Activated CD8-positive, alpha-beta memory T cell treated with anti-CD3 and anti-CD28 coated beads, Interleukin-2, amount 50 U/mL, for 24 hours (primary cell): ENCODE measurements at regions not wholly inside any gene's neighbourhood (a gene's known extent, or its start where the extent isn't known, plus 50 kb on each side); places are given as distances from the start of the nearest gene placed in this dataset.

Experiments
- DNase-seq: peaks from one replicate; pipeline ENCODE4 v3.0.0-alpha.2; 2020; ENCODE audit errors: extremely low read depth

GRCh38 chr20:63087236-63087871, 80.6 kb upstream of the BHLHE23 start:
- DNase-seq: no peak

- no peak for DNase-seq
Measured at GRCh38 chr20:63086421-63087235, 79.9 kb upstream of the BHLHE23 start.

GRCh38 chr20:63085151-63085861, 78.5 kb upstream of the BHLHE23 start:
- DNase-seq: no peak

GRCh38 chr20:63084563-63084927, 77.8 kb upstream of the BHLHE23 start:
- no peak for DNase-seq

GRCh38 chr20:63083831-63084562, 77.2 kb upstream of the BHLHE23 start:
- DNase-seq: no peak

- no peak for DNase-seq
Measured at GRCh38 chr20:63082939-63083735, 76.4 kb upstream of the BHLHE23 start.

- DNase-seq: no peak
Measured at GRCh38 chr20:63082308-63082938, 75.7 kb upstream of the BHLHE23 start.

- no peak for DNase-seq
Measured at GRCh38 chr20:63081831-63082230, 75.1 kb upstream of the BHLHE23 start.

- DNase-seq: no peak
Measured at GRCh38 chr20:63081351-63081750, 74.6 kb upstream of the BHLHE23 start.

- no peak for DNase-seq
Measured at GRCh38 chr20:63080811-63081210, 74.0 kb upstream of the BHLHE23 start.

- no peak for DNase-seq
Measured at GRCh38 chr20:63080411-63080810, 73.6 kb upstream of the BHLHE23 start.

- no peak for DNase-seq
Measured at GRCh38 chr20:63079971-63080370, 73.2 kb upstream of the BHLHE23 start.

GRCh38 chr20:63077705-63078104, 70.9 kb upstream of the BHLHE23 start:
- no peak for DNase-seq

- DNase-seq: no peak
Measured at GRCh38 chr20:63076421-63076820, 69.7 kb upstream of the BHLHE23 start.

GRCh38 chr20:63074631-63075030, 67.9 kb upstream of the BHLHE23 start:
- DNase-seq: no peak

GRCh38 chr20:63074182-63074581, 67.4 kb upstream of the BHLHE23 start:
- no peak for DNase-seq

- DNase-seq: no peak
Measured at GRCh38 chr20:63073738-63074065, 66.9 kb upstream of the BHLHE23 start.

- DNase-seq: no peak
Measured at GRCh38 chr20:63072991-63073737, 66.4 kb upstream of the BHLHE23 start.

GRCh38 chr20:63072231-63072791, 65.5 kb upstream of the BHLHE23 start:
- no peak for DNase-seq
